K562 (cell line): ENCODE measurements at regions not wholly inside any gene's neighbourhood (a gene's known extent, or its start where the extent isn't known, plus 50 kb on each side); places are given as distances from the start of the nearest gene placed in this dataset.

Experiments
- BRD4 ChIP-seq: fragments of 200-600 bp; sonication (generic); IDR thresholded peaks from 2 replicates; pipeline ENCODE4 v1.6.1; 2017; ENCODE audit warnings: inconsistent platforms
- HNRNPUL1 ChIP-seq: fragments of 200-400 bp; formaldehyde crosslinking; IDR thresholded peaks from 2 replicates; pipeline ENCODE4 v1.6.1; 2017; ENCODE audit warnings: low read length
- MEF2D ChIP-seq: conservative IDR thresholded peaks from 2 replicates; pipeline ENCODE4 v1.6.1; 2016; ENCODE audit warnings: low read depth, missing genetic modification characterization, missing compliant biosample characterization
- MYNN ChIP-seq, 2 experiments: sonication (generic); formaldehyde crosslinking in 1 of 2; IDR thresholded peaks; 2 replicates each; pipeline versions ENCODE4 v1.5.0 to v1.6.1; 2016 to 2020; ENCODE audit warnings: antibody characterized with exemption in 1 of 2, missing genetic modification reagents in 1 of 2
- NFIC ChIP-seq: fragments of 450-650 bp; IDR thresholded peaks from 2 replicates; pipeline ENCODE4 v1.6.1; 2017; ENCODE audit warnings: mild to moderate bottlenecking, inconsistent platforms
- PHB2 ChIP-seq: fragments of 450-650 bp; IDR thresholded peaks from 2 replicates; pipeline ENCODE4 v1.6.1; 2017; ENCODE audit warnings: low read depth
- PHF8 ChIP-seq: fragments of 200-600 bp; sonication (generic); IDR thresholded peaks from 2 replicates; pipeline ENCODE4 v1.6.1; 2012; ENCODE audit warnings: mixed run types, mild to moderate bottlenecking, inconsistent platforms, low read length, moderate library complexity, borderline replicate concordance
- POLR2H ChIP-seq: IDR thresholded peaks from 2 replicates; pipeline ENCODE4 v1.6.1; 2016; ENCODE audit warnings: missing genetic modification characterization, low read depth, mild to moderate bottlenecking, control low read depth, missing compliant biosample characterization, moderate library complexity
- PTBP1 ChIP-seq: fragments of 200-400 bp; formaldehyde crosslinking; IDR thresholded peaks from 2 replicates; pipeline ENCODE4 v1.6.1; 2017; ENCODE audit warnings: low read depth, low read length
- RBM14 ChIP-seq: fragments of 200-400 bp; formaldehyde crosslinking; IDR thresholded peaks from 2 replicates; pipeline ENCODE4 v1.6.1; 2018; ENCODE audit warnings: low read depth, mild to moderate bottlenecking, low read length, moderate library complexity, borderline replicate concordance; ENCODE audit not compliant: insufficient read depth
- SIN3B ChIP-seq: fragments of 450-650 bp; IDR thresholded peaks from 2 replicates; pipeline ENCODE4 v1.6.1; 2017; ENCODE audit warnings: low read depth, mild to moderate bottlenecking, moderate library complexity
- TARDBP ChIP-seq: fragments of 450-650 bp; IDR thresholded peaks from 2 replicates; pipeline ENCODE4 v1.6.1; 2016
- WHSC1 ChIP-seq: IDR thresholded peaks from one replicate; pipeline ENCODE4 v1.6.1; 2012; ENCODE audit warnings: low read length, control low read depth, inconsistent platforms
- ZNF12 ChIP-seq: sonication (generic); formaldehyde crosslinking; IDR thresholded peaks from 2 replicates; pipeline ENCODE4 v1.4.0; 2020; ENCODE audit warnings: mild to moderate bottlenecking, missing genetic modification reagents
- ZNF3 ChIP-seq: fragments of 250-450 bp; sonication (Bioruptor Pico); IDR thresholded peaks from 2 replicates; pipeline ENCODE4 v1.5.0; 2021; ENCODE audit warnings: mild to moderate bottlenecking, moderate library complexity
- ZNF316 ChIP-seq: fragments of 450-650 bp; IDR thresholded peaks from 2 replicates; pipeline ENCODE4 v1.6.1; 2016
- ZNF408 ChIP-seq: fragments of 250-450 bp; sonication (Bioruptor Pico); IDR thresholded peaks from 2 replicates; pipeline ENCODE4 v1.4.0; 2020; ENCODE audit warnings: low read depth, mild to moderate bottlenecking, moderate library complexity
- TF ChIP-seq, protein P1 (sequence below): conservative IDR thresholded peaks from 2 replicates; pipeline ENCODE4 v1.6.1; 2011; ENCODE audit warnings: low read depth, mild to moderate bottlenecking, low read length; ENCODE audit not compliant: control insufficient read depth
- TF ChIP-seq, protein P2 (sequence below): fragments of 450-650 bp; formaldehyde crosslinking; IDR thresholded peaks from 2 replicates; pipeline ENCODE4 v1.4.0; 2022; ENCODE audit warnings: missing genetic modification characterization
- TF ChIP-seq, protein P3 (sequence below): fragments of 450-650 bp; IDR thresholded peaks from 2 replicates; pipeline ENCODE4 v1.6.1; 2016; ENCODE audit warnings: antibody characterized with exemption
- TF ChIP-seq, protein P4 (sequence below), 3 experiments: fragments of 200-800 bp in 1 of 3; fragments of 250-450 bp in 1 of 3; fragments of 450-650 bp in 1 of 3; sonication (Bioruptor Pico) in 1 of 3; sonication (Bioruptor generic) in 1 of 3; formaldehyde crosslinking in 1 of 3; IDR thresholded peaks; 2 replicates each; pipeline versions ENCODE4 v1.6.1 to v1.8.0; 2016 to 2022; ENCODE audit warnings: mild to moderate bottlenecking in 2 of 3, missing genetic modification characterization in 2 of 3, missing compliant biosample characterization in 1 of 3, moderate library complexity in 1 of 3
- TF ChIP-seq, protein P5 (sequence below): sonication (generic); formaldehyde crosslinking; IDR thresholded peaks from 2 replicates; pipeline ENCODE4 v1.9.0; 2022; ENCODE audit warnings: mild to moderate bottlenecking, missing genetic modification reagents

DNA sequence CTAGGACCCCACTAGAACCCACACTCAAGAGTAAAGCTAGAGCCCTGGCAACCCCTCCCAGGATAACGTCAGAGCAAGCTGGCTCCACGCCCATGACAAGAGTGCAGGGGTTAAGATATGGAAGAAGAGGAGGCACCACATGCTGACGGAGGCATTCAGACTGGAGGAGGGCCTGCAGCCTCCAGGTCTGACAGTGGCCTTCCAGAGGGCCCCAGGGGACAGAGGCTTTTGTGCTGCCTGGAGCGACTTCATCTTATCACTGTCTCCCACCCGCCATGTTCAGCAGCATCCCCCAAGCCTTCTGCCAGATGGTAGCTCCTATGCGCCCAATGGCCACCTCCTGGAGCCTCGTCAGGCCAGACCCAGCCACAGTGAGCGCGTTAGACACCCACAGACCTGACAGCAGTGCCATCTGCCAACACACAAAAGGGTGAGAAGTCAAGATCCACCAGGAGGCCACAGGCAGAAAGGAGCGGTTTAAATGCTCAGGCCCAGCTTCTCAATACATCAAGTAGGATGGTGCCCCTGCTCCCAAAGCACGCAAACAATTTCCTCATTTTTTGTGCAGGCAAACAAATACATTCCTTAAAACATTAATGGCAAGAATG, 65.8 kb downstream of the C5orf15 start (continued):
- TF ChIP-seq, protein P1, sequence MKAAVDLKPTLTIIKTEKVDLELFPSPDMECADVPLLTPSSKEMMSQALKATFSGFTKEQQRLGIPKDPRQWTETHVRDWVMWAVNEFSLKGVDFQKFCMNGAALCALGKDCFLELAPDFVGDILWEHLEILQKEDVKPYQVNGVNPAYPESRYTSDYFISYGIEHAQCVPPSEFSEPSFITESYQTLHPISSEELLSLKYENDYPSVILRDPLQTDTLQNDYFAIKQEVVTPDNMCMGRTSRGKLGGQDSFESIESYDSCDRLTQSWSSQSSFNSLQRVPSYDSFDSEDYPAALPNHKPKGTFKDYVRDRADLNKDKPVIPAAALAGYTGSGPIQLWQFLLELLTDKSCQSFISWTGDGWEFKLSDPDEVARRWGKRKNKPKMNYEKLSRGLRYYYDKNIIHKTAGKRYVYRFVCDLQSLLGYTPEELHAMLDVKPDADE = 0 out of 2 replicates have a peak, but pooled peaks have one; percentile 46
- TF ChIP-seq SIN3B (no peak), ZNF408 (CRISPR knock-in tag) (no peak), WHSC1 (no peak), TARDBP (no peak), PTBP1 (no peak), MYNN (IDR thresholded peaks at IDR 0.05) (0 out of 2 replicates have a peak, but pooled peaks have one; percentile 48), MYNN (CRISPR knock-in tag; IDR thresholded peaks at IDR 0.05) (no peak), ZNF12 (no peak), PHF8 (peak; percentile 26; the same call in 1 of the 2 replicates), PHB2 (0 out of 2 replicates have a peak, but pooled peaks have one; percentile 1), HNRNPUL1 (no peak), POLR2H (tag) (no peak), ZNF3 (CRISPR knock-in tag) (no peak), RBM14 (no peak), BRD4 (no peak), ZNF316 (peak; percentile 50), NFIC (peak; percentile 91), MEF2D (tag) (no peak)
- TF ChIP-seq, protein P2, sequence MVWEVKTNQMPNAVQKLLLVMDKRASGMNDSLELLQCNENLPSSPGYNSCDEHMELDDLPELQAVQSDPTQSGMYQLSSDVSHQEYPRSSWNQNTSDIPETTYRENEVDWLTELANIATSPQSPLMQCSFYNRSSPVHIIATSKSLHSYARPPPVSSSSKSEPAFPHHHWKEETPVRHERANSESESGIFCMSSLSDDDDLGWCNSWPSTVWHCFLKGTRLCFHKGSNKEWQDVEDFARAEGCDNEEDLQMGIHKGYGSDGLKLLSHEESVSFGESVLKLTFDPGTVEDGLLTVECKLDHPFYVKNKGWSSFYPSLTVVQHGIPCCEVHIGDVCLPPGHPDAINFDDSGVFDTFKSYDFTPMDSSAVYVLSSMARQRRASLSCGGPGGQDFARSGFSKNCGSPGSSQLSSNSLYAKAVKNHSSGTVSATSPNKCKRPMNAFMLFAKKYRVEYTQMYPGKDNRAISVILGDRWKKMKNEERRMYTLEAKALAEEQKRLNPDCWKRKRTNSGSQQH = no peak
- TF ChIP-seq, protein P3, sequence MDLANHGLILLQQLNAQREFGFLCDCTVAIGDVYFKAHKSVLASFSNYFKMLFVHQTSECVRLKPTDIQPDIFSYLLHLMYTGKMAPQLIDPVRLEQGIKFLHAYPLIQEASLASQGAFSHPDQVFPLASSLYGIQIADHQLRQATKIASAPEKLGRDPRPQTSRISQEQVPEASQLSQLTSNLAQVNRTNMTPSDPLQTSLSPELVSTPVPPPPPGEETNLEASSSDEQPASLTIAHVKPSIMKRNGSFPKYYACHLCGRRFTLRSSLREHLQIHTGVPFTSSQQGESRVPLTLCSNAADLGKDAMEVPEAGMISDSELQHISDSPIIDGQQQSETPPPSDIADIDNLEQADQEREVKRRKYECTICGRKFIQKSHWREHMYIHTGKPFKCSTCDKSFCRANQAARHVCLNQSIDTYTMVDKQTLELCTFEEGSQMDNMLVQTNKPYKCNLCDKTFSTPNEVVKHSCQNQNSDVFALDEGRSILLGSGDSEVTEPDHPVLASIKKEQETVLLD = no peak
- TF ChIP-seq, protein P4, sequence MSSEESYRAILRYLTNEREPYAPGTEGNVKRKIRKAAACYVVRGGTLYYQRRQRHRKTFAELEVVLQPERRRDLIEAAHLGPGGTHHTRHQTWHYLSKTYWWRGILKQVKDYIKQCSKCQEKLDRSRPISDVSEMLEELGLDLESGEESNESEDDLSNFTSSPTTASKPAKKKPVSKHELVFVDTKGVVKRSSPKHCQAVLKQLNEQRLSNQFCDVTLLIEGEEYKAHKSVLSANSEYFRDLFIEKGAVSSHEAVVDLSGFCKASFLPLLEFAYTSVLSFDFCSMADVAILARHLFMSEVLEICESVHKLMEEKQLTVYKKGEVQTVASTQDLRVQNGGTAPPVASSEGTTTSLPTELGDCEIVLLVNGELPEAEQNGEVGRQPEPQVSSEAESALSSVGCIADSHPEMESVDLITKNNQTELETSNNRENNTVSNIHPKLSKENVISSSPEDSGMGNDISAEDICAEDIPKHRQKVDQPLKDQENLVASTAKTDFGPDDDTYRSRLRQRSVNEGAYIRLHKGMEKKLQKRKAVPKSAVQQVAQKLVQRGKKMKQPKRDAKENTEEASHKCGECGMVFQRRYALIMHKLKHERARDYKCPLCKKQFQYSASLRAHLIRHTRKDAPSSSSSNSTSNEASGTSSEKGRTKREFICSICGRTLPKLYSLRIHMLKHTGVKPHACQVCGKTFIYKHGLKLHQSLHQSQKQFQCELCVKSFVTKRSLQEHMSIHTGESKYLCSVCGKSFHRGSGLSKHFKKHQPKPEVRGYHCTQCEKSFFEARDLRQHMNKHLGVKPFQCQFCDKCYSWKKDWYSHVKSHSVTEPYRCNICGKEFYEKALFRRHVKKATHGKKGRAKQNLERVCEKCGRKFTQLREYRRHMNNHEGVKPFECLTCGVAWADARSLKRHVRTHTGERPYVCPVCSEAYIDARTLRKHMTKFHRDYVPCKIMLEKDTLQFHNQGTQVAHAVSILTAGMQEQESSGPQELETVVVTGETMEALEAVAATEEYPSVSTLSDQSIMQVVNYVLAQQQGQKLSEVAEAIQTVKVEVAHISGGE (CRISPR knock-in tag; IDR thresholded peaks at IDR 0.05) = no peak
- TF ChIP-seq, protein P5, sequence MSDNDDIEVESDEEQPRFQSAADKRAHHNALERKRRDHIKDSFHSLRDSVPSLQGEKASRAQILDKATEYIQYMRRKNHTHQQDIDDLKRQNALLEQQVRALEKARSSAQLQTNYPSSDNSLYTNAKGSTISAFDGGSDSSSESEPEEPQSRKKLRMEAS (CRISPR knock-in tag) = peak; percentile 63
